WERI-Rb-1 (cell line): ENCODE measurements at regions not wholly inside any gene's neighbourhood (a gene's known extent, or its start where the extent isn't known, plus 50 kb on each side); places are given as distances from the start of the nearest gene placed in this dataset.

Source experiments
- DNase-seq: peaks from one replicate; pipeline ENCODE4 v3.0.0-alpha.2; 2020
- H3K27ac ChIP-seq: fragments of 250-450 bp; sonication (Bioruptor Pico); 2 replicates; pipeline ENCODE4 v1.5.1; 2020; ENCODE audit warnings: mild to moderate bottlenecking, moderate library complexity
- H3K27me3 ChIP-seq: fragments of 250-450 bp; sonication (Bioruptor Pico); 2 replicates; pipeline ENCODE4 v1.5.1; 2021; ENCODE audit warnings: mild to moderate bottlenecking, low read depth, moderate library complexity; ENCODE audit not compliant: insufficient read depth, severe bottlenecking
- H3K36me3 ChIP-seq: fragments of 250-450 bp; sonication (Bioruptor Pico); 2 replicates; pipeline ENCODE4 v1.5.1; 2020; ENCODE audit warnings: mild to moderate bottlenecking, moderate library complexity
- H3K4me3 ChIP-seq: 2 replicates; pipeline ENCODE4 v1.5.1; 2011; ENCODE audit warnings: low read depth, mild to moderate bottlenecking, control low read depth, low read length
- H3K9me3 ChIP-seq: fragments of 250-450 bp; sonication (Bioruptor Pico); 2 replicates; pipeline ENCODE4 v1.5.1; 2021; ENCODE audit warnings: mild to moderate bottlenecking, moderate library complexity; ENCODE audit not compliant: severe bottlenecking
- TF ChIP-seq, protein P1 (sequence below): IDR thresholded peaks from 2 replicates; pipeline ENCODE4 v1.5.1; 2011; ENCODE audit warnings: low read depth, mild to moderate bottlenecking, control low read depth, inconsistent platforms, low read length

DNA sequence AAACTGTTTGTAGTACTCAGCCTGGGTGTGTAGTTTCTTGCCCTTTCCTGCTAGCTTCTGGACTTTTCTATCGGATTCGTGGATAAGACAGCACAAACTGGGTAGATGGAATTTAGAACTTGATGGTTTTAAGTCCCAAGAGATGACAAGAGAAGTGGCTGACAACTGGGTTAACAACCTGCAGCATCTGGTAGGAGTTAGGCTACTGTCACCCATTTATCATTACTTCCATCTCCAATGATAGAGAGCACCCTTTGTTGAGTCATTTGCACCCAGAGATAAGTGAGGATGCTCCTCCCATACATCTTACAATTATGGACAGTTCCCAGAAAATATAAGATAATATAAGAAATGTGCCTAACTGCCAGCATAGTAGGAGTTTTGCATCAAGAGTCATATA is 50.2 kb upstream of the FLRT2 start:
- Histone ChIP-seq H3K27me3 (no peaks in the 10 kb centered on the region), H3K9me3 (no peaks in the 10 kb centered on the region), H3K27ac (no peak overlapping the region), H3K36me3 (no peaks in the 10 kb centered on the region), H3K4me3 (no peak overlapping the region)
- TF ChIP-seq, protein P1, sequence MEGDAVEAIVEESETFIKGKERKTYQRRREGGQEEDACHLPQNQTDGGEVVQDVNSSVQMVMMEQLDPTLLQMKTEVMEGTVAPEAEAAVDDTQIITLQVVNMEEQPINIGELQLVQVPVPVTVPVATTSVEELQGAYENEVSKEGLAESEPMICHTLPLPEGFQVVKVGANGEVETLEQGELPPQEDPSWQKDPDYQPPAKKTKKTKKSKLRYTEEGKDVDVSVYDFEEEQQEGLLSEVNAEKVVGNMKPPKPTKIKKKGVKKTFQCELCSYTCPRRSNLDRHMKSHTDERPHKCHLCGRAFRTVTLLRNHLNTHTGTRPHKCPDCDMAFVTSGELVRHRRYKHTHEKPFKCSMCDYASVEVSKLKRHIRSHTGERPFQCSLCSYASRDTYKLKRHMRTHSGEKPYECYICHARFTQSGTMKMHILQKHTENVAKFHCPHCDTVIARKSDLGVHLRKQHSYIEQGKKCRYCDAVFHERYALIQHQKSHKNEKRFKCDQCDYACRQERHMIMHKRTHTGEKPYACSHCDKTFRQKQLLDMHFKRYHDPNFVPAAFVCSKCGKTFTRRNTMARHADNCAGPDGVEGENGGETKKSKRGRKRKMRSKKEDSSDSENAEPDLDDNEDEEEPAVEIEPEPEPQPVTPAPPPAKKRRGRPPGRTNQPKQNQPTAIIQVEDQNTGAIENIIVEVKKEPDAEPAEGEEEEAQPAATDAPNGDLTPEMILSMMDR: no peak
- DNase-seq: no peak
